HG02870 (cell line): ENCODE measurements at regions not wholly inside any gene's neighbourhood (a gene's known extent, or its start where the extent isn't known, plus 50 kb on each side); places are given as distances from the start of the nearest gene placed in this dataset.

Source experiments
- ATAC-seq: cut with Tn5 transposase; IDR thresholded peaks from one replicate; pipeline ENCODE4 v1.9.1; 2021; ENCODE audit warnings: mild to moderate bottlenecking, moderate library complexity; ENCODE audit not compliant: unreplicated experiment

GRCh38 chr9:106722051-106722753 lies 140.8 kb upstream of the ZNF462 start:
- no peak for ATAC-seq

DNA sequence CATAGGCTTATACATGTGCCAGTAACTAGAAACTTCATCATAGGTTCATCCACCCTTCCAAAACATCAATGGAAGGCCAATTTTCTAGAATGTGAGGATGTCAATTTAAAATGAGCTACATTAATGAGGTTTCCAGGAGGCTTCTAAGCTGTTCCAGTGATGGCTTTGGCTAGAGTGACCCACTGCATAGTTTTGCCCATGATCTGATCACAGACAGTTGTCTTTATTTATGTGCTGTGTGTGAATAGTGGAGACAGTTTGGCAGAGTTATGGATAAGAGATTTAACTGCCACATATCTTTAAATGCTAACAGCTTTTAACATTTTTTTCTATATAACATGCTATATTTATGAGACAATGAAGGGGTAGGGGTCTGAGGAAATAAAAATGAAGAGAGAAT lies 139.0 kb upstream of the ZNF462 start:
- no peak for ATAC-seq

DNA sequence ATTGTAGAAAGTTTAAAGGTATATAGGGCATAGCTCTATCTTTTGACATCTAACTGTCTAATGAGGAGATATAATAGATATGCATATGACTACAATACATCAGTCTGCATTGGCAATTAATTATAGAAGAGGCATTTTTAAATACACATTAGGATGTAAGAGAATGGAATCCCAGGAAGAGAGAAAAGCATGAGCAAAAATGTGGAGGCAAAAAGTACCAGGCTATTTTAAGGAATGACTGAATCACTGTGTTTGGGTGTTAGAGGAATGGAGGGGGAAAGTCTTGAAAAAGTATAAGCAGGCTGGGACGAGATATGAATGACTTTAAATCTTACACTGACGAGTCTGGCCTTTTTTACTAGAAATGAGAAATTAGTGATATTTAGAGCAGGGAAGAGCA lies 138.4 kb upstream of the ZNF462 start:
- ATAC-seq = no peak

DNA sequence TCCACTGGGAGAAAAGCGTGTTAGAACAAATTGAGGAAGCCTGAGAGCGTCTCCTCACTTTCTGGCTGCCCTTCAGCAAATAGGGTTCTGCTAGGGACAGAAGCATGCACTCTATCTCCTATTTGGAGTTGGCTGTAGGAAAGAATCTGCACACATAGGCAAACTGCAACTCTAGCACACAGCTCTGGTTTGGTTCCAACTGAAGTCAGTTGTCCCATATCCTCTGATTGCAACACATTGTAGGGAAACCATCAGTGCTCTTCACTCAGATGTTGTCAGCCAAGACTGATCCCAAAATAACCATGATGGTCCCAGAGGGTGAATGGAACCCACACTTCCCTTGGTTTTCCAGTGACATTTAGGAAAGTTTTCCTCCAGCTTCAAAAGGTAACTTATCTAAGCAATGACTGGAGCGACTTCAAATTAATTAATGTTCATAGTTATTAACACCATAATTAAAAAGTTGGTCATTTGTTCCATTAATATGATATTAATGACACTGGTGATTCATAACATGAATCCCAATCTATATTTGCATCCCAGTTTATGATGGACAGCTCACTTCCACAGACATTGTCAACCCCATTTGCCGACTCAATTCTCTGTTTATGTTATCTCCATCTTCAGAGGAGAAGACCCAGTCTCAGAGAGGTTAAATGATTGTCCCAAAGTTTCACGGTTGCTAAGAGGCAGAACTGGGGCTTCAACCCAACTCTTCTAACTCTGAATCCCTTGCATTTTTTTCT lies 136.7 kb upstream of the ZNF462 start:
- ATAC-seq = no peak

GRCh38 chr9:106727969-106728368 lies 135.0 kb upstream of the ZNF462 start:
- ATAC-seq = no peak

GRCh38 chr9:106728860-106729259 lies 134.1 kb upstream of the ZNF462 start:
- ATAC-seq = no peak

DNA sequence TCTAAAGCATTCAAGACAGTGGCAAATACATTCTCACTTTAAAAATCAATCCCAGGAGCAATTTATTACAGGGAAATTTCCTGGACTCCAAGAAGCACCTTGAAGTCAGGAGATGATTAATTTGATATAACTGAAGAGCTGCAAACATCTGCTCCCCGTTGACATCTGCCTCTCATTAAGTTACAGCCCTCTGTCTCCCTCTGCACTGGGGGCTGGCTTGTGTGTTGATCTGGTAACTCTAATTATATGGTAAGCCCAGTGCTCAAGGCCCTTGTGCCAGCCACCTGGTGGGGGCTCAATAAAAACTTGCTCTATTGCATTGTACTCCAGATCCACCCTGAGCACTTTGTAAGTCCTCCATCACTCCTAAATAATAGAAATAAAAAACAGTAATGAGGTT lies 131.1 kb upstream of the ZNF462 start:
- no peak for ATAC-seq

DNA sequence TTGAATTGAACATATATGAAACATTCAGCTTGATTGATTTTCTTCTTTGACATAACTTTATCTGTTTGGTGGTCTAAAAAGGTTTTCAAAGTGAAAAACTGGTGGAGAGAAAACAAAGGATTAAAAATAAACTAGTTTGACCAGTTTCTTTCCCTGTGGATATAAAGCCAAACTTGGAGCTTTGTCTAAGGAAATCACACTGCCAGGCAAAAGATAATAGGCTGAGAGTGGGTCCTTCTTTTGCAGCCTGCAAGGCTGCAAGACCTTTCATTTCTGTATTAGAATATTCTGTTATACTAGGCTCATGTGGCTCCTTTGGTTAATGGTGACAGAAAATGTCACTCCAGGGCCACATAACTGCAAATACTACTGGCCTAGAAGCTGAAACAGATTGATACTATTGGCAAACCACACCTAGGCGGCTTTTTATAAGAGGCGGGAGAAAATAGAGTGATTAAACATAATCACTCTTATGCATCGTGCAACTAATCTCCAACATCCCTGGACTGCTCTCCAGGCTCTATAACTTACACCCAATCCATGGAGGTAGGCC lies 129.1 kb upstream of the ZNF462 start:
- no peak for ATAC-seq

DNA sequence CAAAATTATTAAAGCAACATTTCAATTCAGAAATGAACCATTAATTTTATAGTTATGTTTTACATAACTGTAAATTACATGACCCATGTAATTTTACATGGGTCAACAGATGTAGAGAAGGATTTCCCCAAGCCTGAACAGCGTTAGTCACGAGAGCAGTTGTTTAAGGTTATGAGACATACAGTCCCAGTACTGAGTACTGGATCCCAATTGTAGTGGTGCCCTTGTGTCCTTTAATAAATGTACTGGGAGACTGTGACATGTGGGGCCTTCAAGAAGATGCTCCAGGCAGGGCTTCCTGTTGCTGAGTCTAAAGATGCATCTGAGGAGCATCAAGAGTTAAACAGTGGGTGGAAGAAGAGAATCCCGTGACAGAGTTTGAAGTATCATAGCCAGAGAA lies 125.5 kb upstream of the ZNF462 start:
- no peak for ATAC-seq

GRCh38 chr9:106738109-106738508 lies 124.9 kb upstream of the ZNF462 start:
- ATAC-seq = no peak

DNA sequence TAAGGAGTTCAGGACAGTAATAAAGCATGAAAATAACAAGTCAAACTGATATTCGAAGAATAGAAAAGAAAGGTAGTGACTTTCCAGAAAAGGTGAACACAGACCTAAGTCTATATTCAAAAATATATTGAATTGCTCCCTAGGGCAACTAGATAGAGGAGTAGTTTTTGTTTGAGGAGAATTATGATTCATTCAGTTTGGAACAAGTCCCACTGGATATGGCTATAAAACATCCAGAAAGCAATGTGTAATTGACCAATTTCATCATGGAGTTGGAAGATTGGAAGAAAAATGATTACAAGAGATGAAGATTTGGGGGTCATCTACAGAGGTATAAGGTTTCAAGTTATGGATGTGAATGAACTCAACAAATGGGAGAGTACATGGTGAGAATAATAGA lies 117.5 kb upstream of the ZNF462 start:
- ATAC-seq = no peak

GRCh38 chr9:106745876-106746275 lies 117.1 kb upstream of the ZNF462 start:
- ATAC-seq = no peak

DNA sequence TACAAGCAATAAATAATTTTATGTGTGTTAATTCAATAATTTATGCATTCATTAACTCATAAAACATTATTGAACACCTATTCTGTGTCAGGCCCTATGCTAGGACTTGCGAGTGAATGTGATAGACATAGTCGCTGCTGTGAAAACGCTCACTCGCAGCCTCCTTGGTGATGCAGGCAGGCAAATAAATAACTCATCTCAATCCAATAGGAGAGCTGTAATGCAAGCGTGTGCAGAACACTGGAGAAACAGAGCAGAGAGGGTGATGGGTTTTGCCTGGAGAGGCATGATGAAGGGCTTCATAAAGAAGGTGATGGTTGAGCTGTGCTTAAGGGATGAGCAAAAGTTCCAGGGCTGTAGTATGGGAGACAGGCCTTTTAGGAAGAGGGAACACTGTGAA lies 111.3 kb upstream of the ZNF462 start:
- no peak for ATAC-seq

- ATAC-seq = no peak
These were observed 110.4 kb upstream of the ZNF462 start for GRCh38 chr9:106752581-106752980.

DNA sequence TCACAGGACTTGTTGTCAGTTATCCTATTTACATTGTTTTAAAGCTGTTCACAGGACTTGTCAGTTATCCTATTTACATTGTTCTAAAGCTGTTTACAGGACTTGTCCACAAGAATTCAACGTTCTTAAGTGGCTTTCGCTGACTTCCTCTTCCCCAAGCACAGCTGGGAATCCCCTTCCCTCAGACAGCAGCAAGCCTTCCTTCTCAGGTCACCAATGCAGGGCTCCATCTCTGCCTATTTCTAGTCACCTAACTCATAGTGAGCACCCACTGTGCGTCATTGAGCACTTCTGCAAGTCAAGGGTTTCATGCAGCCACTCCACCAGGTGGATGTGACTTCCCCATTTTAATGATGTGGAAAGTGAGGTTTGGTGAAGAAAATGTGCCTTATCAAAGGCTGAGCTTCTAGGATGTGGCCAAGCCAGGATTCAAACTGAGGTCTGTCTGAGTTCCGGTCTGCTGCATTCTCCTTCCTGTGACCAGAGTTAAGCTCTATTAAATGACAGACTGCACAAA lies 109.8 kb upstream of the ZNF462 start:
- ATAC-seq = peak; percentile 96

DNA sequence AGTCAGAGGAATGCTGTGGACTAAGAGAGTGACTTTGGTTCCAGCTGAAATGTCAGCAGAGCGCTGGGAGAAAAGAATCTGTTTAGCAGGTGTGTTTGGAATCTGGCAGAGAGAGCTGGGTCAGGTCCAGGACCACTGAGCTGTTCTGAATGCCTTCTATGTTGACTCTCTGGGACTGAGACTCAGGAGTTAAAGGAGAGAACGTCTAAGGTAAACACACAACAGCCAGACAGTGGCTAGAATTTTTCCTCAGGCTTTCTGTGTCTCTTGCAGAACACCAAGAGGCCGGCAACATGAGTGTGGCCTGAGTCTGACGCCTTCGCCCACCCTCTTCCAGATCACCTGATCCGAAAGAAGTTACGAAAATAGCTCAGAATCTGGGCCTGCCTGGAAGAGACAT lies 107.2 kb upstream of the ZNF462 start:
- no peak for ATAC-seq

DNA sequence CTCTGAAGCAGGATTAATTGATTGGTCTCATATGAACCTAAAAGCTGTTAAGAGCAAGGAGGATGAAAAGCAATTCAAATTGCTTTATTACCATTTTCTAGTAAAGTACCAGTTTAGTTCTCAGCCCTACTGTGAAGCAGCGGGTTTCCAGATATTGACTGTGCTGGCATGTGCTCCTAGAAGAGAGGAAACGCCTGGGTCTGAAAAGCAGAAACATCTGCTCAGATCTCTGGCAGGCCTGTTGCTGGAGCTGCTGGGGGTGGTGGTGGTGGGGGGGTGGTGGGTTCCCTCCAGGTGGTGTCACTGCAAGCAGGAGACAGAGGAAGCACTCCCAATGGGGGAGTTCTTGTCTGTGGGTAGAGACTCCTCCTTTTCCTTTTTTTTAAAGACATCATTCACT lies 105.5 kb upstream of the ZNF462 start:
- ATAC-seq = no peak

DNA sequence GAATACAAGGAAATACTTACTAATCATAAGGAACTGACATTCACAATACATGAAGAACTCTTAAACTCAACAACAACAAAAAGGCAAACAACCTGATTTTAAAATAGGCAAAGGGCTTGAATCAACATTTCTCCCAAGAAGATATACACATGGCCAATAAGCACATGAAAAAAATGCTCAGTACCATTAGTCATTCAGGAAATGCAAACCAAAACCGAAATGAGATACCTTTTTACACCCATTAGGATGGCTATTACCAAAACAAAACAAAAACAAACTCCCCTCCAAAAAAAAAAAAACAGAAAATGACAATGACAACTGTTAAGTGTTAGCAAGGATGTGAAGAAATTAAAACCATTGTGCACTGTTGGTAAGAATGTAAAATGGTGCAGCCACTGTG lies 104.1 kb upstream of the ZNF462 start:
- ATAC-seq = no peak

DNA sequence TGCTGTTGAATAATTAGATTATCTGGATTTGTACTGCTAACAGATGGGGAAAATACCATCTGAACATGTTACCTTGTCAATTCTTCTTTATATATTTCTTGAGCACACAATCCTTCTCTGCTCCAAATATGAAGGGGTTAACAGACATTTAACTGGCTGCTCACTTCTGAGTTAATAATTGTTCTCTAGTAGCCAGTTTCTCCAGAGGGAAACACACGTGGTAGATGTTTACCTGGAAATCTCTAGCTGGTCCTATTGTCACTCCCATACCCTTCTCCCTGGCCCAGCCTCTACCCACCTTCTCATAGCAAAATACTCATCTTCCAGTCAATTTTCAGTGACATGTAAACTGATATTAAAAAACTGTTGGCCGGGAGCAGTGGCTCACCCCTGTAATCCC lies 101.5 kb upstream of the ZNF462 start:
- ATAC-seq = no peak

- ATAC-seq = no peak
These were observed 96.3 kb upstream of the ZNF462 start for GRCh38 chr9:106766616-106767015.

DNA sequence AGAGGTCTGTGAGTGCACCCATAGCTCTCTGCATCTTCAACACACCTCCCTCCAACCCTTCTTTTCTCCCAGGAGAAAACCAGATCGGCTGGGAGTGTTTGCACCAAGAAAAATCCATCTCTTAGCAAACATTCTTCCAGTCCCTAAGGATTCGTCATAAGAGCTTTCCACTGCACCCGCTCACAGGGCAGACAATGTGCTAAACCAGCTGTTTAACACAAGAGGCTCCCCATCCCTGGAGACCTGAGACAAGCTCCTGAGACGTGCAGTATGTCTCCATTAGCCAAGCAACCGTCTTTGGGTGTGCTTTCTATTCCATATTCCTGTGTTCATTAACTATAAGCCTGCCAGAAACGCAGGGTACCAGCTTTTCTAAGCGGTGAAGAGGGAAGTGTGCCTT lies 93.6 kb upstream of the ZNF462 start:
- no peak for ATAC-seq

DNA sequence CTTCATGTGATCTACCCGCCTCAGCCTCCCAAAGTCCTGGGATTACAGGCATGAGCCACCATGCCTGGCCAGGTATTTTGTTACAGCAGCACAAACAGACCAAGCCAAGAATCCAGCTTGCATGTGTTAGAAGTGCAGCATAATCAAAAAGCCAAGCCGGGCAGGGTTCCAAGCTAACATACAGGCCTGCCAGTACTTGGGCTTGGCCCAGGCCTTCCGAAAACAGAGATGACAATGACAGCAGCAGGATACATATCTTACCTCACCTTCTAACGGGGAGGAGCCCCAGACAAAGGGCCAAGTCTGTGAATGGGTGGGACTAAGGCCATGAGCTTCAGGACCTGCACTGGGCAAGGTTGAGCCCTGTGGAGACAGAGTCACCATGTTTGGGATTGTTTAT lies 91.4 kb upstream of the ZNF462 start:
- ATAC-seq = no peak
